SIG-M5 treated with dmso at 0.1 percent for 504 hours (cell line): ENCODE measurements at regions not wholly inside any gene's neighbourhood (a gene's known extent, or its start where the extent isn't known, plus 50 kb on each side); places are given as distances from the start of the nearest gene placed in this dataset.
"Not testable (repeated sequence)": the region's sequence is repeated elsewhere in the genome, so short reads cannot be mapped to it uniquely, and the experiment has no call there.

Experiments used
- DNase-seq: peaks from one replicate; lab custom pipeline; 2025; ENCODE audit not compliant: unreplicated experiment; lab: John Stamatoyannopoulos, UW

- DNase-seq: no peak
Observed at GRCh38 chr3:39651993-39652739, 157.2 kb upstream of the MYRIP start.

GRCh38 chr3:39655718-39656117 lies 153.7 kb upstream of the MYRIP start:
- DNase-seq: not testable (repeated sequence)

GRCh38 chr3:39657075-39657474 lies 152.3 kb upstream of the MYRIP start:
- no peak for DNase-seq

GRCh38 chr3:39657775-39658174 lies 151.6 kb upstream of the MYRIP start:
- no peak for DNase-seq

GRCh38 chr3:39664931-39665330 lies 144.5 kb upstream of the MYRIP start:
- DNase-seq: no peak

- DNase-seq: no peak
Observed at GRCh38 chr3:39665441-39665840, 144.0 kb upstream of the MYRIP start.

- peak; percentile 63 for DNase-seq
Observed at GRCh38 chr3:39668420-39668819, 141.0 kb upstream of the MYRIP start.

- DNase-seq: peak; percentile 23
Observed at GRCh38 chr3:39671116-39671515, 138.3 kb upstream of the MYRIP start.

- DNase-seq: no peak
Observed at GRCh38 chr3:39671600-39671999, 137.8 kb upstream of the MYRIP start.

GRCh38 chr3:39705351-39705900 lies 104.0 kb upstream of the MYRIP start:
- DNase-seq: no peak

GRCh38 chr3:39707314-39707909 lies 102.0 kb upstream of the MYRIP start:
- peak; percentile 42 for DNase-seq

GRCh38 chr3:39712413-39713048 lies 96.9 kb upstream of the MYRIP start:
- DNase-seq: no peak

GRCh38 chr3:39713341-39713740 lies 96.1 kb upstream of the MYRIP start:
- DNase-seq: not testable (repeated sequence)

GRCh38 chr3:39716849-39717248 lies 92.6 kb upstream of the MYRIP start:
- no peak for DNase-seq

- DNase-seq: no peak
Observed at GRCh38 chr3:39718674-39719595, 90.5 kb upstream of the MYRIP start.

- DNase-seq: no peak
Observed at GRCh38 chr3:39721076-39721475, 88.3 kb upstream of the MYRIP start.

GRCh38 chr3:39724233-39724846 lies 85.1 kb upstream of the MYRIP start:
- DNase-seq: no peak

- no peak for DNase-seq
Observed at GRCh38 chr3:39725321-39725720, 84.1 kb upstream of the MYRIP start.

GRCh38 chr3:39727415-39727814 lies 82.0 kb upstream of the MYRIP start:
- no peak for DNase-seq

- no peak for DNase-seq
Observed at GRCh38 chr3:39733804-39734203, 75.6 kb upstream of the MYRIP start.
